ENCODE measurements at regions not wholly inside any gene's neighbourhood (a gene's known extent, or its start where the extent isn't known, plus 50 kb on each side); places are given as distances from the start of the nearest gene placed in this dataset.

GRCh38 chr5:37921452-37921851, 81.6 kb upstream of the GDNF start:
- CTCF ChIA-PET: no interaction called here
- Histone ChIP-seq H3K9me3 (ENCODE audit: control insufficient read depth, insufficient read depth, low read length) (no peaks in the 10 kb centered on the region), H3K4ac (ENCODE audit: low read depth, low read length) (no peak overlapping the region), H4K5ac (ENCODE audit: low read depth, low read length) (no peak overlapping the region), H3K36me3 (ENCODE audit: control insufficient read depth, insufficient read depth, low read length) (no peaks in the 10 kb centered on the region), H3K27me3 (ENCODE audit: control insufficient read depth, insufficient read depth, low read length) (peaks cover 17% of the 10 kb centered on the region), H3K23ac (ENCODE audit: low read depth, low read length) (no peak overlapping the region), H2AK9ac (replicated peaks; ENCODE audit: low read depth, low read length, poor library complexity) (no peak overlapping the region), H2AFZ (replicated peaks; ENCODE audit: low read length, poor library complexity) (no peak overlapping the region), H4K8ac (ENCODE audit: low read depth in 2 of 2, low read length in 2 of 2) (no peak overlapping the region), H2BK120ac (ENCODE audit: low read depth, low read length) (no peak overlapping the region), H3K9ac (ENCODE audit: low read depth, low read length) (no peak overlapping the region), H2BK15ac (ENCODE audit: low read depth, low read length) (no peak overlapping the region), H2BK20ac (ENCODE audit: low read depth, low read length) (no peak overlapping the region), H2AK5ac (ENCODE audit: low read depth, low read length) (no peak overlapping the region), H3K56ac (ENCODE audit: extremely low read depth, insufficient read depth, low read length) (no peak overlapping the region), H3K27ac (ENCODE audit: insufficient read depth, low read length) (no peak overlapping the region), H3K79me1 (ENCODE audit: low read depth in 1 of 2, low read length in 2 of 2) (no peaks in the 10 kb centered on the region), H4K91ac (ENCODE audit: insufficient read depth, low read depth, low read length) (no peak overlapping the region), H4K20me1 (ENCODE audit: insufficient read depth, low read length) (no peaks in the 10 kb centered on the region), H2BK5ac (ENCODE audit: low read depth, low read length, poor library complexity, severe bottlenecking) (no peak overlapping the region), H3K18ac (ENCODE audit: low read depth, low read length) (no peak overlapping the region), H3K14ac (replicated peaks; ENCODE audit: low read depth, low read length) (no peak overlapping the region), H3K4me2 (ENCODE audit: low read depth, low read length) (no peak overlapping the region), H3K4me3 (ENCODE audit: insufficient read depth, low read depth, low read length) (no peak overlapping the region), H3K4me1 (ENCODE audit: control insufficient read depth, insufficient read depth, low read length) (no peaks in the 10 kb centered on the region), H3K9me1 (ENCODE audit: insufficient read depth, low read length) (no peaks in the 10 kb centered on the region)
- DNase-seq (no peak), ATAC-seq (ENCODE audit: low read depth) (no peak)
- dilution Hi-C loops (cut with HindIII; ENCODE audit: low sequenced_read_pairs, unreplicated experiment) (no loop called here), in situ Hi-C loops (cut with MboI; ENCODE audit: low sequenced_read_pairs) (no loop called here), intact Hi-C loops (cut with micrococcal nuclease) (no loop called here)
- TF ChIP-seq USF2 (IDR thresholded peaks at IDR 0.05; ENCODE audit: low read depth, low read length) (no peak), CHD1 (IDR thresholded peaks at IDR 0.05; ENCODE audit: low read depth, low read length) (no peak), MAZ (IDR thresholded peaks at IDR 0.05; ENCODE audit: borderline replicate concordance, low read depth, low read length) (no peak)
- POLR2A ChIA-PET (ENCODE audit: unreplicated experiment): no interaction called here
- BruUV-seq (replicated peaks): no TSS peak
- no CpG with 5 or more reads among the region's 1 CpG for WGBS, 2 experiments (ENCODE audit: extremely low coverage in 2 of 2, insufficient read length in 1 of 2)
